Hematopoietic multipotent progenitor cell treated with erythropoietin and hydrocortisone succinate and interleukin-3 and kit ligand, for 6 days (in vitro differentiated cells): ENCODE measurements at regions not wholly inside any gene's neighbourhood (a gene's known extent, or its start where the extent isn't known, plus 50 kb on each side); places are given as distances from the start of the nearest gene placed in this dataset.
A peak's percentile ranks its signal among the peaks of the same experiment; 100 is the strongest.

Experiments used
- DNase-seq: peaks from one replicate; pipeline ENCODE4 v3.0.0-alpha.2; 2015

DNA sequence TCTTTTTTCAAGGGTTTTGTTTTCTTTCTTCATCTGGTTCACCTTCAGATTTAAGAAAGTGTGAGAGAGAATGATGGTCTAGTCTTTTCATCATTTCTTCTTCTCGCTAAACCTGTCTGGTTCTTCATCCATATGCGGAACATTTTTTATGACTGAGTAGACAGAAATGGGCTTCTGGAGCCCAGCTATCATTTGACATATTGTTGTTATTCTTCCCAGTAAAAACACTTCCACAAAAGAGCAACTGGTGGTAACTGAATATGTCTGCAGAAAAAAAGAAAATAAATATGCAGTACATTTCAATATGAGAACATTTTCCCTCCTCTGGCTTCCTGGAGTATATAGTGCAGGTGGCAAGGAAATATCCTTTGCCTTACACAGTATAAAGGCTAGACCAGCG is 209.5 kb downstream of the JCAD start:
- no peak for DNase-seq

DNA sequence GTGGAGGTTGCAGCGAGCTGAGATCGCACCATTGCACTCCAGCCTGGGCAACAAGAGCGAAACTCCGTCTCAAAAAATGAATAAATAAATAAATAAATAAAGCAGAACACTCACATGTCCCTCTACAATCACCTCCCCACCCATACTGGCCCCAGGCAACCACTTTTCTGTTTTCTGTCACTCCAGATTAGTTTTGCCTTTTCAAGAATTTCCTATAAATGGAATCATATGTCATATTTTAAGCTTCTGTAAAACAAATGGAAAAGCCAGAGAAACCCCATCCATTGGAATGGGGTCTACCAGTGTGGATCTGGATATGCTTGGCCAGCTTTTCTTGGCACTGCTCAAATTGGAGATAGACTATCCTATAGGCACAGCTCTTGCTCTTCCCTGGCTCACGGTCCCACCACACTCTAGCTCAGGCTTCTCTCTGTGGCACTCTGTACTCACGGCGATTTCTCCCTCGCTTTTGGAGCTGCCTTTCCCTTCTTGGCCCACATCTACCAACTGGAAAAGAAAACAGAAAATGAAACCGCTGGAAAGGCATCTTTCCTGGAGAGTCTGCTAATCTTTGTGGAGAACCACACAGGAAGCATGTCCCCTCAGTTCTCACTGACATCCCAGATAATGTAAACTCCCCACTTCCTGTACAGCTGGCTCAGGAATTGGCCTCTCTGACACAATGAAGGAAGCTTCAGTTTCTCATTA is 210.1 kb downstream of the JCAD start:
- DNase-seq = peak; percentile 39

DNA sequence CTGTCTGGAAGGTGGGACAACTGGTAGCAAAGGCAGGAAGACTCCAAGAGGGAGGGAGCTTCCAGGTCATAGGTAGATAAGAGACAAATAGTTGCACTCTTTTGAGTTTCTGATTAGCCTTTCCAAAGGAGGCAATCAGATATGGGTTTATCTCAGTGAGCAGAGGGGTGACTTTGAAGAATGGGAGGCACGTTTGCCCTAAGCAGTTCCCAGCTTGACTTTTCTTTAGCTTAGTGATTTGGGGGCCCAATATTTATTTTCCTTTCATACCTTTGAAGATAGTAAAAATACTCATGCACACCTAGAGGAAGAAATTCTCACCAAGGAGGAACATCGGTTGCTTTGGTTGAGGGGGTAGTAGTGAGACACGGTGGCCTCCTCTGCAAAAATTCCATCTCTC is 212.1 kb upstream of the SVIL start:
- no peak for DNase-seq

DNA sequence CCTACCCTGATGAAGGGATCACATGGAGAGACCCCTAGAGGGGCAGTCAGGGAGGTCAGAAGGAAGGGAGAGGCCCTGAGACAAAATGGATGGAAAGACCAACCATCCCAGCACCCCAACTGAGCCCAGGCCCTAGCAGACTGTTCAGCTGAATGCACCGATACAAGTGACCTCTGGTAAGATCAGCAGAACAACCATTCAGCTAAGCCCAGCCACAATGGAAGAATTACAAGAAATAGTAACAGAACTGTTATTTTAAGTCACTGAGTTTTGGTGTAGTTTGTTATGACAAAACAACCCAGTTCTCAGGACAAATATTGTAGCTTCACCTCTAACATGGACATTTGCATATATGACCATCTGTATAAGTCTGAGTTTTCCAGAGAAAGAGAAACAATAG is 210.4 kb upstream of the SVIL start:
- DNase-seq = no peak

DNA sequence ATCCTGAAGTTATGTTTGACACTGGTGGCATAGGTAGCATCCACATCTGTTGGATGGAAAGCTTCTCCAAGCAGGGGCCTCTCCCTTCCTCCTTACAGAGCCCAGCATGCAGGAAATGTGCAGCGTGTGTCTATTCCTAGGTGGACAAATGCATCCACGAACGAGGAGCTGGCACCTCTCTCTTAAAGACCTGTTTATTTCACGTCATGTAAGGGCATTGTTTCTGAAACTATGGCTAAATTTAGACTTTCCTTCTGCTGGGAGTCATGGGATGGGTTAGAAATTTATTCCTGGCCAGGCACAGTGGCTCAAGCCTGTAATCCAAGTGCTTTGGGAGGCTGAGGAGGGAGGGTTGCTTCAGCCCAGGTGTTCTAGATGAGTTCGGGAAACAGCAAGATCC is 208.4 kb upstream of the SVIL start:
- no peak for DNase-seq

DNA sequence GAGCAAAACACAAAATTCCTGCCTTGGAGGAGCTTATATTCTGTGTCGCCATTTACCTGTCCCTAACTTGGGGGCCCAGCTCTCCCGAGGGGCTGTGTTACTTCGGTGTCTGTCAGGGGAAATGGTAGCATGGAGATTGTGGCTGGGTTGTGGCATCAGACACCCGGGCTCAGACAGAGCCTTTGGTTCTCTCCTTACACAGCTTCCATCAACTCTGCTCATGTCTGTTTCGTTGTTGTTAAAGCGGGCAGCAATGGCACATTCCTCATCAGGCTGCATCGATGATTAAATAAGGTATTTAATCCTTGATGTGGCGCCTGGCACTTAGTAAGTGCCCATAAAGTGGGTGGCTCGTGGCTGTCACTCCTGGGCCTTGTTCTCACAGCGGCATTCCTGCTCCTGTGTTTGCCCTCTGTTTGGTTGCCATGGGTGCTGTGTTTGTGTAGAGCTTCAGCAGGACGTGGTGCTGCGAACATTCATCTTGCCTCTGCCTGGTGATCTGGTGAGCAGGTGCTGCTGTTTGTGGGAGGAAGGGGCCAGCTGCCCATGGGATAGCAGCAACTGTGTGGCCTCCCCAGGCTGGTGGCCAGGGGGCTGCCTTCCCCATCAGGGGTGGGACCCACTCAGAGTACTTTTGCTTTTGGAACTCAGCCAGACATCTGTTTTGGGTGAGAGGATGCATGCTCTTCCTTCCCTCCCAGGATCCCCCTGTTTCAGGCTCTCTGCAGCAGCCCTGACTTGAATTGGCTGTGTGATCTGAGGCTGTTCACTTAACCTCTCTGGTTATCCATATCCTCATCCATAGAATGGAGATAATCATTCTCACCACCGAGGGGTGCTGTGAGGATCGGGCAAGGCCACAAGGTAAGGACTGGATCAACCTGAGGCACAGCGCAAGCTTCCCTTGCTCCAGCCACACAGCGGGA is 207.2 kb upstream of the SVIL start:
- no peak for DNase-seq

DNA sequence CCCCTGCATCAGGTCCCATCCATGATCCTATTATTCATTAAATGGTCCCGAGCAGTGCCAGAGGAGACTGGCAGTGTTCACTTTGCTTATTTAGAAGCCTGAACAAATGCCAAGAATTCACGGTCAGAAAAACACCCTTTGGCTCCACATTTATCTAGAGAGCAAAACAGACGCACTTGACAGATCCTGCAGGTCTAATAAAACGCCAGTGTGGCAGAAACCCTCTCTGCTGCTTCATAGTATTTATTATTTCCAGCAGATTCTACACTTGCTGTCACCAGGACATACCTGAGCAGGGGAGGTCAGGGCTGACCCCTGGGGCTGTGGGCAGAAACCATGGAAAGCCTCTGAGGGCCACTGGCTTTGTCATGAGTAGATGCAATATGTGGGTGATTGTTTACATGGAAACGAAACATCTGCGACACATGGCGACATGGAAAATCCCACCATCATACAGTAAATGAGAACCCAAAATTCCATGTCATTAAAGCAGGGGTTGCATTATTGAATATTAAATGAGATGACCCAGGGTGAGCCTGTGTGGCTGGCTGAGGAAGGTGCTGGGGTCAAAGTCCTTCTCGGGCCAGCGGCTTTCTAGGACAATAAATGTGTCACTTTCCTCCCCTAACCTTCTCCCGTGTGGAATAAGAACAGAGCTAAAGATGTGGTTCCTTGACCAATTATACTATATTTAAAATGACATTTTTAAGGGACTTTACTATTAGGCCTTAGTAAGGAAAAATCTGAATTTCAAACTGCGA is 205.9 kb upstream of the SVIL start:
- DNase-seq = no peak

DNA sequence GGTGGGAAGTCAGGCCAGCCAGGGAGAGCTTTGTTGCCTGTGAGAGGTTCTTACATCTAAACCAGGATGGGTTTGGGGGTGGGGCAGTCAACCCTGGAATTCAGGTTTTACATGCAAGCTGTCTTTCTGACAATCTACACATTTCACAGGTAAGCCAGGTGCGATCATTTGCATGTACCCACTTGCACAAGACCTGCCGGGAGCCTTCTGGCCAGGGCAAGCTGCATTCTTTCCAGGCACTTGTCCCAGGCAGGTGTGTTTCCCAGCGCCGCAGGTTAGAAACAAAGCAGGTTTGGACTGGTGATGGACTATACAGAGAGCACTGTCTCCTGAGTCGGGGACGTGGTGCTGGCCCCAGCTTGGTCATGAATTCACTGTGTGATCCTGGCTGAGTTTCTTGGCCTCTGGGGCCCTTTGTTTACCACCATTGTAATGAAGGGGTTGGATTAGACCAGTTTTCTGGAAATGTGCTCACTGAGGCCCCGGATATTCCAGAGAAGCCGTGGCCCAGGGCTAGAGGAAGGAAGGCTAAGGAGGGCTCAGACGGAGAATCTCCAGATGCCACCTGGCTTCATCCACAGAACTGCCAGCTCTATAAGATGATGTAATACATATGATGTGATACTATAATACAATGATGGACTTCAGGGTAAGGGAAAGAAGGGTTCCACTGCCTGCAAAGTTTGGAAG is 205.2 kb upstream of the SVIL start:
- DNase-seq = no peak

DNA sequence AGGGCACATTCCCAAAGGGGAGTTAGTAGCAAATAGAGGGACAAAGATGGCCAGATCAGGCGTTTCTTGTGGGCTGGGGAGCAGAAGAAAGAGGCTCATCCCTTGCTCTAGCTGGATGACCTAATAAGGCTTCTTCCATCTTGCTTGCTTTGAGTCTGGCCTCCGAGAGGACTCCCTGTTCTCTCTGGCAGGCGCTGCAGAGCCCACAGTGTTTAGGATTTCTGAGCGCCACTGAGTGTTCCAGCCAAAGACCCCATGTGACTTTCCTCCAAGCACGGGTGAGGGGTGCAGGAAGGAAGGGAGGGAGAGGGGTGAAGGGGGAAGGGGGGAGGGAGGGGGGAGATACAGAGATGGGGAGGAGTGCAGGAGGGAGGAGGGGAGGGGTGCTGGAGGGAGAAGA is 203.8 kb upstream of the SVIL start:
- DNase-seq = no peak

DNA sequence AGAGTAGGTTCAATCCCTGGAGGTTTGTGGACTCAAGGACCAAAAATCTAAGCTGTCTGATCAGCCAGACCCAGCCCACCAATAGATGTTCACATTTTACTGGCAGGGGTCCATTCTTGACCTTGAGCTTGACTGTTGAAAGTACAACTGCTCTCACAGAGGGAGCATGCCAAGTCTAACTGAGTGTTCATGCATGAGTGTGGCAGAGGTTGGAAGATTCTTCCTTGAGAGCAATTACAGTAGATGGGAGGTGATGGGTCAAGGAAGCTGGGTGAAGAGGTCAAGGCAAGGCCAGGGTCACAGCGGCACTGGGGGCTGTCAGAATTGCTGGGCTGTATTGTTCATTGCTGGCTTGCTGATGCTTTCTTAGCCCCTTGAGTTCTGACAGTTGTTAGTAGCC is 202.8 kb upstream of the SVIL start:
- no peak for DNase-seq

DNA sequence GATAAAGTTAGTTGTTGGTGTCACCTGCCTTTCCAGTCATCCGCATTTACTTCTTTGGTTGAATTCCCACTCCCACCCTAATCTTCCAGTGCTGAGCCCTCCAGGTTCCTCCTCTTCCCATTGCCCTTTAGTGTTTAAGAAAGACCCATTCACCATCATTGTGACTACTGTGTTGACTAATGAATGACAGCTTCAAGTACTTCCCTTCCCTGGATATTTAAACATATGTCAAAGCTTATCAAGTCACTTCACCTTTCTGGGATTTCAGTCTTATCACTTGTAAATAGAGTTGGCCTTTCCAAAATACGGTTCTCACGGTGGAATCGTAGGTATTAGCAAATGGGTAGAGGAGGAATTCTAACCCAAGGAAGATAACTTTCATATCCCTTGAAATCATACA is 201.6 kb upstream of the SVIL start:
- no peak for DNase-seq

DNA sequence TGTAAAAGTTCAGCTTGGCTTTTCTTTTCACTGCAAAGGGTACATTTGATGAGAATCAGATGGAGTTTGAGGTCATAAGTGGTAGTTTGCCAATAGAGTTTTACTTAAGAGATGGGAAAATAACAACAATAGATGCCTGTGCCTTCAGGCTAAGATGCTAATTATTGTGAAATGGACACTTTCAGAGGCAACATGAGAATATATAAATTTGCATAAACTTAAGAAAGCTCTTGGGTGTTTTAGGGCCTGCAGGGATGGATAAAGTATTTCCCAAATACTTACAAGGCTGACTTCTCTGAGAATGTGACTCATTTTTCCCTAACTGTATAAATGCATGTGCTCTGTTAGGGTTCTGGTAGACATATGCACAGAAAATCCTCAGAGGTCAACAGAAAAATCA is 200.3 kb upstream of the SVIL start:
- no peak for DNase-seq

DNA sequence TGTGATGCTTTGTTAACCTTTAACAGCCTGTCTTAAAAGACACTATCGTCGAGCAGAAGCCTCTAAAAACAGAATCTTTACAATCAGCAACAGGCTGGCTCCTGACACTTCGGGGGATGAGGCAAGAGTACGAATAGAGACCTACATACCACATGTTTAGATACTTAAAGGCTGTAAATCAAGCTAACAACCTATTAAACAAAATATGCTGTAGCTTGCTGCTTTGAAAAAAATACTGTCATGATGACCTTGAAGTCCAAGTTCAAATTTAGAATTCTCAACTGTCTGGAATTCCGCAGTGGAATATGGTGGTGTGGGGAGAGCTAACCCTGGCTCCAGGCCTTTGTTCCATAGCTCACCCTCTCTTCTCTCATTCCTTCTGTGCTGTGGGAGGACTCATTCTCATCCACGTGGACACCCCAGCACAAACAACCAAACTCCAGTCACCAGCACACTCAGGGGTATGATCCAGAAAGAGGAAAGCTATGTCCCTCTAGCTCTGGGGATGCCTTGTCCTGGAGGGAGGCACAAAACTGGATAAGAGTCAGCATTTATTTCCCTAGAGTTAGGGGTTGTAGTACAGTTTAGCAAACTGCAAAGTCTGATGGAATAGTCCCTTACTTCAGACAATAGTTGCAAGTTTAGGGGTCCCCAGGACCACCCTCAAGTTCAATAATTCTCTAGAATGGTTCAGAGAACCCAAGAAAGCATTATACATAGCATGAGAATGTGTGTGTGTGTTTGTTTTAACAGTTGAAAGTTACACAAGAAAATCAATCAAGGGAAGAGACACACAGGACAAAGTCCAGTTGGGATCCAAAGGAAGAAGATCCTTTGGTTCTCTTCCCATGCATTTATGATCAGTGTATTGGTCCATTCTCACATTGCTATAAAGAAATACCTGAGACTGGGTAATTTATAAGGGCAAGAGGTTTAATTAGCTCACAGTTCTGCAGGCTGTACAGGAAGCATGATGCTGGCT is 196.1 kb upstream of the SVIL start:
- DNase-seq = no peak

DNA sequence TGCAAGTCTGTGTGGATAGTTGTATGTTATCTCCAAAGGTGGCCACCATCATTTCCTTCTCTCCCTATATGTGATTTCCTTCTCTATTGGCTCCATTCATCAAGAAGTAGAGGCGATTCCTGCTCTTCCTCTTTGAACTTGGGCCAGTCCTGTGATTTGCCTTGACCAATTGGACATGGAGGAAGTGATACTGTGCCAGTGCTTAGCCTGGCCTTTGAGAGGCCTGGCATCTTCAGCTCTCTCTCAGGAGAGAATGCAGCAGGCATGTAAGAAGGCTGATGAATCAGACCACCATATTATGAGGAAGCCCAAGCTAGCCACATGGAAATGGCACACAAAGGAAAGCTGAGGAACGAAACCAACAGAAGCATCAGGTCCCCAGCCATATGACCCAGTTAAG is 195.0 kb upstream of the SVIL start:
- DNase-seq = no peak

DNA sequence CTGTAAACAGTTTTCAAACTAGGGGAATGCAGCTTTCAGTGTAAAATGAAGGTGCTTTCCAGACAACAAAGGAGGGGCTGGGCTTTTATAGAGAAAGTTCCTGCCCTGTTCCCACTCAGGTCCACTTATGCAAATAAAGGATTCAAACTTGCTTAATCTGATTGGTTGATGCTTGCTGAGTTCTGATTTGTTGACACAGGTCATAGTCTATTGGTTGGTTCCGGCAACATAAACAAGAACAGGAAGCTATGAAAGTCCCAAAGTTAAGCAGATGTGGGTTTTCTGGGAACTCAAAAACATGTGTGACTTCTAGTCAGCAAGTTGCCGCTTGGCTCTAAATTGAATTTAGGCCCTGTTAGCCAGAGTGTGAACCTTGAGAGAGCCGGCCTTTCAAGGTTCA is 194.2 kb upstream of the SVIL start:
- DNase-seq = no peak

DNA sequence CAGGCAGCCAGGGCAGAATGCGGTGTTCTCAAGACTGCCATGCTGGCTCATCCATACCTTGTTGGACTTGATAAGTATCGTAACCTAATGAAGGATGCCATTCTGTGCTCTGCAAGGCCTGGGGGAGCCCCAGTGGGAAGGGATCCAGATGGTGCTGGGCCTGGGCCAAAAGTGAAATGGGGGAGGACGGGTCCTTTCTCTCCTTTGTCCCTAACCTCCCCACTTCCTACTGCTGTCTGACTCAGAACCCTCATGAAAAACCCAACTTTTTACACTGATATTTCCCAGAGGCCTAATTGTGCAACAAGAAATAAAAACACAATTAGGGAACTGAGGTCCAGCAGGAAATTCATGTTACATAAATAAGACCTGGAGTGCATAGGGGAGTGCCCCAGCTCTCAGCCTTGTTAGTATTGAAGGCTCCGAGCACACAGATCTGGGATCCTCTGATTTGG is 193.7 kb upstream of the SVIL start:
- no peak for DNase-seq

DNA sequence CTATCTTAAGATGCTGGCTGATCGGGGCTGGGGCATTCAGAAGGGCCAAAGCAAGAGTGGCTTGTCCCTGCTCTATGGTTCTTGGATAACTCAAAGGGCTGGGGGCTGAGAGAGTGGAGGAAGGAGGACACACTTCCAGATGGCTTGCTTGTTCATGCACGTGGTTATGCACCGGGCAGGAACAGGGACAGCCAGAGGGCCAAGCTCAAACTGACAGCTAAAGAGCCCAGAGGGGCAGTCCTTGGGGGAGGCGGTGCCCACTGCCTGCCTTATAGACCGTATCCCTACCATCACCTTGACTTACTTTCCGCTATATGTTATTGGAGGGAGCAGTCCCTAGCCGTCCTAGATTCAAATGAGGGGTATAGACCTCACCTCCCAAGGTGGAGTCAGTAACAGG is 192.7 kb upstream of the SVIL start:
- no peak for DNase-seq

DNA sequence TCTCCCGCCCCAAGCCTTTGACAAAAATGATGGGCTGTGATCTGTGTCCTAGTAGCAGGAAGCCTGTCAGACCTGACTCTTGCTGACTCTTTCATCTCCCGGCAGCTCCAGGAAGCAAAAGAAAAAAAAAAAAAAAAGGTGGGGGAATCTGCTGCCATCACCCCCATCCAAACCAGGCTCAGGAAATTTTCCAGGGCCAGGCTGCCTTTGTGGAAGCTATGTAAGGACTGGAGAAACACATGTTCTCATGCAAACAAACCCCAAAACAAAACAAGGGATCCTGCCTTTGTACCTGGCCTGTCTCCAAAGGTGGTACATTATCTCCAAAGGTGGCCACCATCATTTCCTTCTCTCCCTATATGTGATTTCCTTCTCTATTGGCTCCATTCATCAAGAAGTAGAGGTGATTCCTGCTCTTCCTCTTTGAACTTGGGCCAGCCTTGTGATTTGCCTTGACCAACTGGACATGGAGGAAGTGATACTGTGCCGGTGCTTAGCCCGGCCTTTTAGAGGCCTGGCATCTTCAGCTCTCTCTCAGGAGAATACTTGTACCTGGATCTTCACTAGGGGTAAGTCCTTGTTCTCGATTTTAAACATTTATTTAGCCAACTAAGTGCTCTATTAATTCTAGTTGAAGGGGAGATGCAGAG is 192.2 kb upstream of the SVIL start:
- DNase-seq = no peak

DNA sequence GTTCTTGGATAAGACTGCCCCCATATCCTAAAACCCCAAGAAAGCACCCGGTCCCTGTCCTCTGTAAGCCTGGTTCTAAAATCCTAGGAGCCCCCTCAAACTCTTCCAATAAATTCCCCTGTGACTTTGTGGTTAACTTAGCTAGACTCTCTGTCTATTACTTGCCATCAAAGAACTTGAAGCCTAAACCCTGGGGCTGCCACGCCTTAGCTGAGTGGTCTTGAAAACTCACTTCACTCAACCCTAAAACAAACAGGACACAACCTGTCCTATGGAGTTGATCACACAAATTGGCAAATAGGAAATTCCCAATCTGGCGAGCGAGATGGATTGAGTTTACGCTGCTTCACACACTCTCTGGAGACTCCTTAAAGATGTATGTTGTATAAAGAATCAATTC is 191.4 kb upstream of the SVIL start:
- no peak for DNase-seq

DNA sequence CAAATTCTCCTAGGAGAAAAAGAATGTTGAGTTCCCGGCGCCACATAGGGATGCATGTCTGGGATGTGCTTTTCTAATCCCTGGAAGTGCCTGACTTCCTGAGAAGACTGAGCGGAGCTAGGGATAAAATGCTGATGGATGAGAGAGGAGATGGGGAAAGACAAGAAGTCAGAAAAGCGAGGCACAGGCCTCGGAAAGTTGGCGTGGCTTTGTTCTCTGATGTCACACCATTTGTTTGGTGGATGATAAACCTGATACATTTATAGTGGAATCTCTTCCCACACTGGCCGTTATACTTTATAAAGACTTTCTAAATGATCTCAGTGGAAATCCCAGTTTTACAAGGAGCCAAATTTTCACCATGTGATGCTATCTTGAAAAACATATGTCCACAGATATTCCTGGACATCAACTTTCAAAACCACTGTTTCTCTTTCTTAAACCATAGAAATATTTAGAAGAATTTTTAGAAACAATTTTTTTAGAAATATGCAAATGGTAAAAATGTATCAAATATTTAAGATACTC is 188.8 kb upstream of the SVIL start:
- no peak for DNase-seq

DNA sequence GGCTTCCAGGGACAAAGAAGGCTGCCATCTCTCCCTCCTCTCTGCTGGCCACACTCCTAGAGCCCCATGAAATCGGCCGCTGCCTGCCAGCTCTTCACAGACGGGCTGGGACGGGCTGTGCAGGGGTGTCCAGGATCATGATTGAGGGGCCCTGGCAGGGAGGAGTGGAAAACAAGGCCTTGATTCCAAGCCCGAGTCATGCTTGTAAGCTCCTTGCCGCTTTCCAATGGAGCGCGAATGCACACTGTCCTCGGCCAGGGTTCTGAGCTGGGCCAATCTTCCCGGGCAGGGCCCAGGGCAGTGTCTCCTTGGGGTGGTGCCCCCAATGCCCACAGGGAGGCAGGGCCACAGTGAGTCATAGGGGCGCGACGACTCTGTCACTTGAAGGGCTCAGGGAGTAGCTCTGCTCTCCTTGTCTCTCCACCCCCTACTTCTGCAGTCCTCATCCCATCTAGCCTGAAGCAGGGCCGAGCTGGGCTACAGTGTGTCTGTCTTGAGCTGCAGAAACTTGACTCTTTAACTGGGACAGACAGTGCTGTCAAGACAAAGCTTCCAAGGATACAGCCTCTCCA is 186.2 kb upstream of the SVIL start:
- DNase-seq = no peak
